RWPE2 (cell line): ENCODE measurements at regions not wholly inside any gene's neighbourhood (a gene's known extent, or its start where the extent isn't known, plus 50 kb on each side); places are given as distances from the start of the nearest gene placed in this dataset.

Source experiments
- ATAC-seq: fragments of 200-7000 bp; cut with Tn5 transposase; 3 replicates; pipeline ENCODE4 v1.9.1; 2021; ENCODE audit warnings: low read depth
- DNase-seq: peaks from one replicate; pipeline ENCODE4 v3.0.0-alpha.2; 2020; ENCODE audit warnings: low spot score
- H3K27ac ChIP-seq: fragments of 450-650 bp; 2 replicates; pipeline ENCODE4 v1.5.1; 2017; ENCODE audit warnings: mild to moderate bottlenecking; ENCODE audit not compliant: poor library complexity, severe bottlenecking
- H3K27me3 ChIP-seq: fragments of 250-450 bp; sonication (Bioruptor Pico); 2 replicates; pipeline ENCODE4 v1.5.1; 2021; ENCODE audit warnings: mild to moderate bottlenecking, moderate library complexity; ENCODE audit not compliant: insufficient read depth, poor library complexity, severe bottlenecking
- H3K36me3 ChIP-seq: fragments of 250-450 bp; sonication (Bioruptor Pico); 2 replicates; pipeline ENCODE4 v1.5.1; 2020; ENCODE audit warnings: low read depth, mild to moderate bottlenecking, moderate library complexity
- H3K4me1 ChIP-seq: fragments of 250-450 bp; sonication (Bioruptor Pico); 2 replicates; pipeline ENCODE4 v1.5.1; 2021; ENCODE audit warnings: mild to moderate bottlenecking, moderate library complexity; ENCODE audit not compliant: insufficient read depth, poor library complexity, severe bottlenecking
- H3K4me3 ChIP-seq: fragments of 250-450 bp; sonication (Bioruptor Pico); 2 replicates; pipeline ENCODE4 v1.5.1; 2021; ENCODE audit warnings: mild to moderate bottlenecking, moderate library complexity; ENCODE audit not compliant: severe bottlenecking
- H3K9me3 ChIP-seq: fragments of 250-450 bp; sonication (Bioruptor Pico); 2 replicates; pipeline ENCODE4 v1.5.1; 2021; ENCODE audit warnings: mild to moderate bottlenecking, moderate library complexity; ENCODE audit not compliant: severe bottlenecking
- CTCF ChIP-seq: fragments of 450-650 bp; IDR thresholded peaks from one replicate; pipeline ENCODE4 v1.5.1; 2017; ENCODE audit warnings: mild to moderate bottlenecking, moderate library complexity; ENCODE audit not compliant: poor library complexity, severe bottlenecking

GRCh38 chr14:56902385-56902784, 92.1 kb upstream of the OTX2 start:
- Histone ChIP-seq H3K27me3 (peaks cover 32% of the 10 kb centered on the region), H3K27ac (no peak overlapping the region), H3K9me3 (peaks cover 2% of the 10 kb centered on the region), H3K4me3 (no peak overlapping the region), H3K36me3 (no peaks in the 10 kb centered on the region), H3K4me1 (no peaks in the 10 kb centered on the region)
- DNase-seq: no peak
- TF ChIP-seq CTCF: no peak
- ATAC-seq: no peak

GRCh38 chr14:56900726-56901125, 90.4 kb upstream of the OTX2 start:
- DNase-seq (no peak), ATAC-seq (no peak)
- no peak overlapping the region for H3K4me3 ChIP-seq
- no peak for TF ChIP-seq CTCF
- H3K36me3 ChIP-seq: no peaks in the 10 kb centered on the region
- H3K27me3 ChIP-seq: peaks cover 32% of the 10 kb centered on the region
- peaks cover 2% of the 10 kb centered on the region for H3K9me3 ChIP-seq
- H3K4me1 ChIP-seq: no peaks in the 10 kb centered on the region
- H3K27ac ChIP-seq: no peak overlapping the region

GRCh38 chr14:56899829-56900228, 89.5 kb upstream of the OTX2 start:
- Histone ChIP-seq H3K27me3 (peaks cover 30% of the 10 kb centered on the region), H3K36me3 (no peaks in the 10 kb centered on the region), H3K4me1 (no peaks in the 10 kb centered on the region), H3K9me3 (peaks cover 2% of the 10 kb centered on the region), H3K27ac (no peak overlapping the region), H3K4me3 (no peak overlapping the region)
- no peak for TF ChIP-seq CTCF
- no peak for ATAC-seq
- no peak for DNase-seq

- TF ChIP-seq CTCF: no peak
- DNase-seq: no peak
- H3K4me1 ChIP-seq: no peaks in the 10 kb centered on the region
- no peaks in the 10 kb centered on the region for H3K36me3 ChIP-seq
- peaks cover 2% of the 10 kb centered on the region for H3K9me3 ChIP-seq
- no peak overlapping the region for H3K27ac ChIP-seq
- H3K4me3 ChIP-seq: no peak overlapping the region
- peaks cover 34% of the 10 kb centered on the region for H3K27me3 ChIP-seq
- ATAC-seq: no peak
These were observed 86.6 kb upstream of the OTX2 start for GRCh38 chr14:56896922-56897321.

GRCh38 chr14:56896231-56896630, 86.0 kb upstream of the OTX2 start:
- peaks cover 34% of the 10 kb centered on the region for H3K27me3 ChIP-seq
- H3K36me3 ChIP-seq: no peaks in the 10 kb centered on the region
- ATAC-seq (no peak), DNase-seq (no peak)
- peaks cover 2% of the 10 kb centered on the region for H3K9me3 ChIP-seq
- no peaks in the 10 kb centered on the region for H3K4me1 ChIP-seq
- no peak overlapping the region for H3K27ac ChIP-seq
- no peak overlapping the region for H3K4me3 ChIP-seq
- no peak for TF ChIP-seq CTCF
